Ovary (tissue), 7 donors: ENCODE measurements at regions not wholly inside any gene's neighbourhood (a gene's known extent, or its start where the extent isn't known, plus 50 kb on each side); places are given as distances from the start of the nearest gene placed in this dataset.

Experiments used
- DNase-seq, 5 donors: peaks; one replicate each; pipeline ENCODE4 v3.0.0-alpha.2; 2019 to 2020
- H3K27ac ChIP-seq, 2 donors: fragments of 200-600 bp; one replicate each; pipeline versions ENCODE4 v1.5.1 to v1.8.0; 2019 to 2022
- H3K27me3 ChIP-seq: fragments of 200-600 bp; one replicate; pipeline ENCODE4 v1.8.0; 2022
- H3K36me3 ChIP-seq: fragments of 200-600 bp; sonication (generic); one replicate; pipeline ENCODE4 v1.5.1; 2019
- H3K4me1 ChIP-seq: one replicate; pipeline ENCODE4 v1.8.1; 2013; ENCODE audit warnings: mild to moderate bottlenecking, moderate library complexity; ENCODE audit not compliant: insufficient read depth
- H3K4me3 ChIP-seq: fragments of 200-600 bp; sonication (generic); one replicate; pipeline ENCODE4 v1.5.1; 2017
- H3K9me3 ChIP-seq, 2 donors: fragments of 200-600 bp in 1 of 2; sonication (generic) in 1 of 2; one replicate each; pipeline versions ENCODE4 v1.5.1 to v1.8.1; 2013 to 2019; ENCODE audit warnings: mild to moderate bottlenecking in 1 of 2, moderate library complexity in 1 of 2
- EP300 ChIP-seq: sonication (generic); formaldehyde crosslinking; IDR thresholded peaks from one replicate; pipeline ENCODE4 v1.6.1; 2017; ENCODE audit warnings: antibody characterized with exemption
- POLR2A ChIP-seq: fragments of 450-650 bp; IDR thresholded peaks from one replicate; pipeline ENCODE4 v1.6.1; 2017; ENCODE audit warnings: antibody characterized with exemption, mild to moderate bottlenecking, moderate library complexity
- WGBS, 3 donors: extraction: QIAGEN DNeasy Blood & Tissue Kit in 1 of 3; methylation state at CpG; one replicate each; pipeline versions ENCODE4 v1.1.5 to v1.1.7; 2013 to 2017; 5-methylcytosine and 5-hydroxymethylcytosine counted together
- intact Hi-C, 4 donors: fragments of 100-400 bp; cut with DNase I; formaldehyde crosslinking; loops; one replicate each; pipeline versions ENCODE4 v1.11.0 to v1.15.1; 2022 to 2023
- TF ChIP-seq, protein P1 (sequence below), 3 donors: fragments of 450-650 bp in 2 of 3; fragments of 200-600 bp in 1 of 3; IDR thresholded peaks; one replicate each; pipeline versions ENCODE4 v1.5.1 to v1.8.0; 2016 to 2022; ENCODE audit warnings: antibody characterized with exemption in 3 of 3, mild to moderate bottlenecking in 1 of 3
- donor health status: DM: no; HTN: no; CAD: no; lungs with moderate emphysema.
- donor health status: DM: no; HTN: no; CAD: no.
- donor health status: Bipolar disorder and iron deficiency.
- donor health status: DM: no; HTN: no; CAD: no.
- donor health status: DM: yes; HTN: yes; CAD: no.

DNA sequence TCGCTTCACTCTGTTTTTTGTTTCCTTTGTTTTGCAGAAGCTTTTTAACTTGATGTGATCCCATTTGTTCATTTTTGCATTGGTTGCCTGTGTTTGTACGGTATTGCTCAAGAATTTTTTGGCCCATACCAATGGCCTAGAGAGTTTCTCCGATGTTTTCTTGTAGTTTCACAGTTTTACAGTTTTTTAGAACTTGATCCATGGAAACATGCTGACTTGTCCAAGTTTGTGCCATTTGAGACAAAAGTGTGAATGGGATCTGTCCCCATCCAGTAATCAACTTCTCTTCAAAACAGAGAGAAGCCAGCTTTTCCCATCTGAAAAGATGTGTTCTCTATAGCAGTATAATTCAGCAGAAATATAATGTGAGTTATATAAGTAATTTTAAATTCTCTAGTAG, 266.5 kb upstream of the LRTM1 start:
- Histone ChIP-seq H3K27ac (no peak overlapping the region), H3K9me3 (no peaks in the 10 kb centered on the region), H3K36me3 (no peaks in the 10 kb centered on the region), H3K4me1 (no peaks in the 10 kb centered on the region), H3K27me3 (no peaks in the 10 kb centered on the region), H3K4me3 (no peak overlapping the region)
- DNase-seq, result no peak
- whole genome bisulfite sequencing, 3 donors, result 91 to 93% (median 93%) methylated on average over 3 of the region's 3 CpGs
- intact Hi-C loops, result no loop called here
- no peak for TF ChIP-seq EP300
- TF ChIP-seq, protein P1, sequence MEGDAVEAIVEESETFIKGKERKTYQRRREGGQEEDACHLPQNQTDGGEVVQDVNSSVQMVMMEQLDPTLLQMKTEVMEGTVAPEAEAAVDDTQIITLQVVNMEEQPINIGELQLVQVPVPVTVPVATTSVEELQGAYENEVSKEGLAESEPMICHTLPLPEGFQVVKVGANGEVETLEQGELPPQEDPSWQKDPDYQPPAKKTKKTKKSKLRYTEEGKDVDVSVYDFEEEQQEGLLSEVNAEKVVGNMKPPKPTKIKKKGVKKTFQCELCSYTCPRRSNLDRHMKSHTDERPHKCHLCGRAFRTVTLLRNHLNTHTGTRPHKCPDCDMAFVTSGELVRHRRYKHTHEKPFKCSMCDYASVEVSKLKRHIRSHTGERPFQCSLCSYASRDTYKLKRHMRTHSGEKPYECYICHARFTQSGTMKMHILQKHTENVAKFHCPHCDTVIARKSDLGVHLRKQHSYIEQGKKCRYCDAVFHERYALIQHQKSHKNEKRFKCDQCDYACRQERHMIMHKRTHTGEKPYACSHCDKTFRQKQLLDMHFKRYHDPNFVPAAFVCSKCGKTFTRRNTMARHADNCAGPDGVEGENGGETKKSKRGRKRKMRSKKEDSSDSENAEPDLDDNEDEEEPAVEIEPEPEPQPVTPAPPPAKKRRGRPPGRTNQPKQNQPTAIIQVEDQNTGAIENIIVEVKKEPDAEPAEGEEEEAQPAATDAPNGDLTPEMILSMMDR (IDR thresholded peaks at IDR 0.05), result no peak
- no peak for TF ChIP-seq POLR2A

DNA sequence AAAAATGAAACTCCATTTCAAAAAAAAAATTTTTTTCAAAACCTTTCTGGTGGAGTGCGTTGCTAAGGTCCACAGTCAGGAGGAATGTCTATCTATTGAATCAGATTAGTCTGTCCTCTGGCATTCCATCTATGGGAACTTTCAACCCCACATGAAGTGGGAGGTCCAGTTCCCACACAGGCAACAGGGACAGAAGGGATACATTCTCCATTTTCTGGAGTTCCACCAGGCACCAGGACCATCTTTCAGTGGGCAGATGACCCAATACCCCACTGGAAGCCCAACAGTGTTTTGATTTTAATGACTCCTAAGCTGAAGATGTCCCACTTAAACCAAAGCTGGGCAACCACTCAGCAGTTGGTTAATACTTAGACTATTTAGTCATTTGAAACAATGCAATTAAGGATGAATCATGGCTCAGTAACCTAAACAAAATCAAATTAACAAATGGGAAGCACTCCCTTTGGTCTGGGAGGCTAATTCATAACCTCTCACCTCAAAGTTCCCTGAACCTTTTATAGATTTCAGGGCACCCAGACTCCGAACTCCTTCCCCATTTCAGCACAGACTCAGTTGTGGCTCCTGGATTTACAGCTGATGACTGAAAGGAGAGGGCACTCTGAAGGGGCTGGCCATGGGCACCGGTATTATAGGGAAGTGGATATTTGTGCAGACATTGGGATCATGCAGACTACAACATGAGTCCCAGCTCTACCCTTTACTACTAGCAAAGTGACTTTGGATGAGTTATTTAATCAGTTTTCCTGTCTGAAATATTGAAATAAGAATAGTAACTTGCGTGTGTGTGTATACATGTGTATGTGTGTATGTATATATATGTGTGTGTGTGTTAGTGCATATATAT, 264.3 kb upstream of the LRTM1 start:
- Histone ChIP-seq H3K9me3 (no peaks in the 10 kb centered on the region), H3K27me3 (no peaks in the 10 kb centered on the region), H3K4me1 (no peaks in the 10 kb centered on the region), H3K36me3 (no peaks in the 10 kb centered on the region), H3K4me3 (no peak overlapping the region), H3K27ac (no peak overlapping the region)
- intact Hi-C loops, result no loop called here
- 64 to 86% (median 82%) methylated on average over 4 of the region's 4 CpGs for WGBS, 3 donors
- TF ChIP-seq POLR2A (no peak), EP300 (no peak)
- TF ChIP-seq, protein P1 (IDR thresholded peaks at IDR 0.05), result no peak
- no peak for DNase-seq

DNA sequence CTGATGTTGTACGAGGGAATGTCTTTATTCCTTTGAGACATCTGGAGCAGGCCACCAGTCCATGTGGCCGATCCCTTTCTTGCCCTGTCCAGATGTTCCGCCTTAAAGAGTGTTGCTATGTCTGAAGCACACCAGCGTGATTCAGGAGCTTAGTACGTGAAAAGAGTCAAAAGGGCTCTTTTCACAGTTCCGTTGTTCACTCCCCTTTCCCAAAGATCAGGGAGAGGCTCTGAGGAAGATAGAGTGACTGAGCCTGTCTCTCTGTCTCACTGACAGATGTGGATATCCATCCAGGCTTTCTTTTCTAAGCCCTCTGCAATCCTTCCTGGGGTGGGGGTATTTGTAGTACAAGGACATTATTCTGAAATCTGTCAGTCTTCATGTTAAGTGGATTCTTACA, 262.5 kb upstream of the LRTM1 start:
- H3K36me3 ChIP-seq, result no peaks in the 10 kb centered on the region
- intact Hi-C loops, result no loop called here
- no peaks in the 10 kb centered on the region for H3K4me1 ChIP-seq
- no peak overlapping the region for H3K27ac ChIP-seq
- H3K9me3 ChIP-seq, result no peaks in the 10 kb centered on the region
- no peaks in the 10 kb centered on the region for H3K27me3 ChIP-seq
- WGBS, 3 donors, result 67 to 73% (median 71%) methylated on average over 6 of the region's 6 CpGs
- H3K4me3 ChIP-seq, result no peak overlapping the region
- TF ChIP-seq, protein P1 (IDR thresholded peaks at IDR 0.05), result no peak
- TF ChIP-seq POLR2A, result no peak
- TF ChIP-seq EP300, result no peak
- DNase-seq, result no peak

DNA sequence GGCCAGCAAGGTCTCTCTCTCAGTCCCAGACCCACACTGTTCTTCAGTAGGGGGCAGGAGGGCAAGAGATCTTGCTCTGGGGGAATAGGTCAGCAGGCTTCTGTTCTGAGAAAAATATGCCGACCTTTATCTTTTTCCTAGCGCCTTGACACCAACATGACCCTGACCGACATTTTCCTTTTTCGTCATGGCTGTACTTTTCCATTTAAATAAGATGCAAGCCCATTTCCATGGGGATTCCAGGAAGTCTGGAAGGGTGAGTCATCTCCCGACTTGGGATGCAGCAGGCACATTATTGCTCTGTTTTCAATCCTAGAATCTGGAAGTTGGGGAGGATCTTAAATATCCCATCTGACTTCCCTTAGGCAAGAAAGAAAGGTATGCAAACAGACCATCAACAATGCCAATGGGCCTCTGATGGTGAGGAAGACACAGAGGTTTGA, 261.5 kb upstream of the LRTM1 start:
- Histone ChIP-seq H3K27me3 (no peaks in the 10 kb centered on the region), H3K36me3 (no peaks in the 10 kb centered on the region), H3K4me1 (no peaks in the 10 kb centered on the region), H3K4me3 (no peak overlapping the region), H3K9me3 (no peaks in the 10 kb centered on the region), H3K27ac (no peak overlapping the region)
- DNase-seq, result no peak
- TF ChIP-seq, protein P1 (IDR thresholded peaks at IDR 0.05), result no peak
- no peak for TF ChIP-seq POLR2A
- no peak for TF ChIP-seq EP300
- intact Hi-C loops, result loop anchor here in 1 of 4 donors (5.0 kb wide), 1 partner anchor 227 kb away; no protein-coding TSS in a partner anchor
- 68 to 71% (median 68%) methylated on average over 5 of the region's 5 CpGs for WGBS, 3 donors
